ENCODE measurements at regions not wholly inside any gene's neighbourhood (a gene's known extent, or its start where the extent isn't known, plus 50 kb on each side); places are given as distances from the start of the nearest gene placed in this dataset.
"Not testable (repeated sequence)": the region's sequence is repeated elsewhere in the genome, so short reads cannot be mapped to it uniquely, and the experiment has no call there.

DNA sequence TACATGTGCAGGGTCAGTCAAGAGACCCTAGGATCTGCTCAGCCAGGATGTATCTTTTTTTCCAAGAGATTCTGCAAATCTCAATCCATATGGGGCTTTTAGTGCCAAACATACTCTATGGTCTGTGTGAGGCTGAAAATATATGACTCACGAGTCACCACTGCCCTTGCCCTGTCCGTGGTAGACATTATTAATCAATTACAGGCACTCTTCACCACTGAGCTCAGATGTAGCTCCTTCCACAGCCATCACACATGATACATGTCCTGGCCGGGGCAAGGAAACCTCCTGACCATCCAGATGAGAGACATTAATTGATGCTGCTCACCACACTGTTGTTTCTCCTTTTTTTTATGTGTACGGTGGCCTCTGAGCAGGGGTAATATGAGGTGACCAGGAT, 90.2 kb upstream of the RET start:
- no peak for DNase-seq (ENCODE audit: low read depth in 2 of 2)

DNA sequence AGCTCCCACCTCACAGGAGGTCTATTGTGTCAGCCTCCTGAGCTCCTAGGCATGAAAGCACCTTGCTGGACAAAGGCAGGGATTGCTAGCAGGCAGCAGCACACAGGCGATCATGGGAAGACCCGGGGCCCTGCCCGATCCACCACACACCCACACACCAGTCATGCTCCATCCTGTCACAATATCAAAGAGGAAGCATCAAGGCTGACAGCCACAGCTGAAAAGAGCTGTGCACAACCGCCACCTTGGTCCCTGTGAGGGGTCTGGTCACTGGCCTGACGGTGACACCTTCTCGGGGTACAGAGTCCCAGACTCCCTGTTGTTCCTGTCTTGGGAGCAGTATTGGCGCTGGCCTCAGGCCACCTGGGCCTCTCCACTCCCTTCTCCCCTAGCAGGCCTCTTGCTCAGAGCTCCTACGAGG, 89.7 kb upstream of the RET start:
- DNase-seq (ENCODE audit: low read depth in 2 of 2) = no peak

DNA sequence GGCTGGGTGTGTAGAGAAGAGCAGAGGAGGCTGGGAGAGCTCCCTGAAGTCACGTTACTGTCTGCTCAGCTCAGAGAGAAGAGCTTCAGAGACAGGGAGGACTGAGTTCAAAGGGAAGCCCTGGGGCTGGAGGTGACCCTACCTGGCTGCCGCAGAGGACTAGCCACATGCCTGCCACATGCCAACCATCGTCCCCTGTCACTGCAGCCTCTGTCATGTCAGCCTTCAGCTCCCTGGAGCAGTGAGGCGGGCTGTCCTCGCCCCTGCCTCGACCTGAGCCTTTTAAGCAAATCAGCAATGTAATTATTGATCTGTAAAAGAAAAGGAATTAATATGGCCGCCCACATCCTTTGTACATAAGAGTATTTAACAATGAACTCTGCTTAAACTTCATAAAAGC, 89.3 kb upstream of the RET start:
- DNase-seq (ENCODE audit: low read depth in 2 of 2) = no peak

DNA sequence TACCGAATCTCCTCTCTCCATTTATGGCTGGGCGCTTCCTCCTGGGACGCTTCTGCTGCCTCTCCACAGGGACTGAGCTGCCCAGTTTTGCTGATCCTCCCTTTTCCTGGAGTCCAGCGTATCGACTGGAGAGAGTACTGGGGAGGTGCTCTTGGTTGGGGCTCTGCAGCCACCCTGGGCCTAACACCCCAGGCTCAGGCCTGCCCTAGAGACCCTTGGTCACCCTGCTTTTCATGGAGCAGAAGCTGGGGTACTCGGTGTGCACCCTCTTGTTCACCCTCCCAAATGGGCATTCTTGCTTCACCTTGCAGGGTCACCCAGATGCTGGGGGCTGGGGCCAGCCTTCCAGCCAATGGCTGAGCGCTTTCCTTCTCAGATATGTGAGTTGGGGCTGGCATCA, 88.8 kb upstream of the RET start:
- no peak for DNase-seq (ENCODE audit: low read depth in 2 of 2)

DNA sequence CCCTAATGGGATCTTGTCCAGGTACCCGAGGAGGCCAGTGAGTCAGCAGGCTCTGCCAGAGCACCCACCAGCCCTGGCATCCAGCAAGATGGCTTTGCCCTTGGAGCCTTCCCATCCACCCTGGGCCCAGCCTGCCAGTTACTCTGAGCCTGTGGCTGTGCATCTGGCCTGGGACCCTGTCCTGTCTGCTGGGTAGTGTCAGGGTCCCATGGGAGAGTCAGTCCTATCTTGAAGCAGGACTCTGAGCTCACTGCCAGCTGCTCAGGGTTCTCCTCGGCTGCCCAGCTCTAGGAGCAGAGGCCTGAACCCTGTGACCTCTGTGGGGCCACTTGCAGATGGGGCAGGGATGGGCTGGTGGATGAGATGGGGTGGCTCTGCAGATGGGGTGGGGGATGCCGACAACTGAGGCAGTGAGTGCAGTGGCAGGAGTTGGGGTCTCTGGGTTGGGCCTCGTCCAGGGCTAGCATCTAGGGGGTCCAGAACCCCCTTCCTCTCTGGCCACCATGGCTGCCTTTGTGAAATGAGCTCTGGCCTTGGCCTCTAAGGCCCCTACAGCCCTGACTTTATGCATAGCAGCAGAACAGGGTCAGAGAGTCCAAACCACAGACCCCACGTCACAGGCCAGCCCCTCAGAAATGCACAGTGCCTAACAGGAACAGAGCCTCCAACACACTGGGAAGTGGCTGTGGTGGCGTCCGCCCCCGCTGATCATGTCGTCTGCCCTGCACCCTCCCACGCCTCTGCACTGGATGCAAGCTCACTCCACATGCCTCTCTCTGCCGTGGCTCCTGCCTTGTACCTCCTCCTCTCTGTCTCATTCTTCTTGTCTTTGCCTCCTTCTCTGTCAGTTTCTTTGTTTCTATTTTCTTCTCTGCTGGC, 88.1 kb upstream of the RET start:
- no peak for DNase-seq (ENCODE audit: low read depth in 2 of 2)

DNA sequence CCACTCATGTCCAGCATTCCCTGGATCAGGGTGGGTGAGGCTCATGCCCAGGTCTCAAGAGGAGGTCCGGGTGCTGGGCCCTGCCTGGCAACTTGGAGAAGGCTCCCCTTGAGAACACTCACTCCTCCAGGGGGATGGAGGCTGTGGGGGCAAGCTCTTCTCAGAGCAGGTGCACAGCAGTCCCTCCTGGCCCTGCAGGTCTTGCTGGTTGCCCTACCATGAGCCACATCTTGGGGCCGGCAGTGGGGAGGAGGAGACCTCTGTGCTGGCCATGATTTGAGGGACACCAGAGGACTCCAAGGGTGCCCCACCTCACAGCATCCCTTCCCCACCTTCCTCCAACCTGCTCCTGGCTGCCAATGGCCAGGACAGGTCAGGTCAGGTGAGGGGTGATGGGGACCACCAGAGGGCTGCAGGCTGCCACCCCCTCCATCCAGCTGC, 87.4 kb upstream of the RET start:
- no peak for DNase-seq (ENCODE audit: low read depth in 2 of 2)

DNA sequence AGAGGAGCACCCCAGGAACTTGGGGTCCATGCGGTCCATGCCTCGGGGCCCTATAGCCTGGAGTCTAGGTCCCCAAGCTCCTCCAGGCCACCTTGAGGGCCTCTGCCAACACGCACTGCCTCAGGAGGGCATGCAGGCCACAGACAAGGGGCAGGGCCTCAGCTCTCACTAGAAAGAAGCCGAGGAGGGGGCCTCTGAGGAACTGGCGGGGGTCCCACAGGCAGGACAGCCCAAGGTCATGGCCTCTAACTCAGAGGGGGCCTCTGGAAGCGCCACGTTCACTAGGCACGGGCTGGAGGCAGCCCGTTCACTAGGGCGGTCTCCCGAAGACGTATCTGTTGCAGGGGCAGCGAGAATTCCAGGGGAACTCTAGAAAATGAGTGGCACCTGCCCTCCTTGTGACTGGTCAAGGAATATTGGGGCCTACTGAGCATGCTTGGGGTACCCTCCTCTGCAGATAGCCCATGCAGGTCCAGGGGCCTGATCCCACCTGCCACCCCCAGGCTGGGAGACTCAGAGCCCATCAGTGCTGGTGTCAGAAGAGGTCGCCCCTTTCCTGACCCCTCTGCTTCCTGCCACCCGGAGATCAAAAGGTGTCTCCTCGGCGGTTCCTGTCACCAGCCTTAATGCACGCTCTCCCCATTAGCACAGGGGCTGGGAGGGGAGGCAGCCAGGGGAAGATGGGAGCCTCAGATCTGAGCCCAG, 86.7 kb upstream of the RET start:
- no peak for DNase-seq (ENCODE audit: low read depth in 2 of 2)

DNA sequence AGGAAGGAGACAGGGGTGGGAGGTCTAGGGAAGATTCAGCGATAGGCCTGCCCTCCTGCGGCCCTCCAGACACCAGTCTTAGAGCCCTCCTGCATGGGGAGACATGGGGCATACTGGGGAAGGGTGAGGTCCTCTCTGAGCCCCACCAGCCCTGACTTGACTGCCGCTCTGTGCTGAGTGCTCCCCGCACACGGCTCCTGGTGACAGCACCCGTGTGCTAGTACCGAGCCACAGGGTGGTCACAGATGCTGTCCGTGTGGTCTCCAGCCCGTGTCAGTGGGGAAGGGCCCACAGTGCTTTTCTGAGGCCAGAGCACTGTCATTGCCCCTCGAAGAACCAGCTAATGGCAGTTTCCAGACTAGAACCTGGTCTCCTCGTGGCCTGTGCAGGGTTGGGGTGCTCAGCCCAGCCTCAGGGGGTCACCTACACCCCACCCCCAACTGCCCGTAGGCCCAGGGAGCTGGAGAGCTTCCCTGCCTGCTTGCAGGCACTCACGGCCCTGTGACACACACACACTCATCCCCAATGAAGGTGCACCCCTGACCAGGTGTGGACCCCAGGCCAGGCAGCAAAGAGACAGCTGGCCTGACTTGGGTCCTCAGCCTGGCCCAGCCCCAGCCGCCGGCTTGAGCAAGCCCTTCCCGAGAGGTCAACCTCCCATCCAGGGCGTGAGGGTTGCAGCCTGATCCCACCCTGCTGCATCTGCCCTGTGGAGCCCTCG, 86.0 kb upstream of the RET start:
- DNase-seq (ENCODE audit: low read depth in 2 of 2) = no peak

DNA sequence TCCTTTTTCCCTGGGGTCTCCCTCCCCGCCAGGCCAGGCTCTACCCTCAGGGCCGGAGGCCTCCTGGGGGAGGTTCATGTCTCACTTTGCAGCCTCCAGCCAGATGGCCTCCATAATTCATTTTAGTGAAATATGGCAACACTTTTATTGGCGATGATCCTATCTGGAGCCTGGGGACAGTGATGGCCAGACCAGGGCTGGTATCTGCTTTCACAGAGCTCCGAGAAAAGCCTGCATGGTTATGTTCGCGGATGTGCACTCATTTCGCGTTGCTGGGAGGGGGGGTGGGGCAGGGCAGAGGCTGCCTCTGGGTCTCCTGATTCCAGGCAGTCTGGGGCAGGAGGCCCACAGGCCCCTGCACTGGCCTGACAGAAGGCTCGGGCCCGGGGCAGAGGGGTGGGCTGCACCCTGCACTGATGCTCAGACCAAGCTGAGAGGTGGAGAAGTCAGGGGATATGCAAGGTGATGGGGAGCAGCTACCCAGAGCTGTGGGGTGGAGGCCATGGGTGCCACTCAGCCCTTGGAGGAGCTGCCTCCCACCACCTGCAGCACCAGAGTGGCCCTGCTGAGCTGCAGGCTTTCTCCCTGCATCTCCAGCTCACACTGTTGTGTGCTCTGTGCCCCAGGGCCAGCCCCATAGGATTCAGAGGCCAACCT, 85.3 kb upstream of the RET start:
- no peak for DNase-seq (ENCODE audit: low read depth in 2 of 2)

DNA sequence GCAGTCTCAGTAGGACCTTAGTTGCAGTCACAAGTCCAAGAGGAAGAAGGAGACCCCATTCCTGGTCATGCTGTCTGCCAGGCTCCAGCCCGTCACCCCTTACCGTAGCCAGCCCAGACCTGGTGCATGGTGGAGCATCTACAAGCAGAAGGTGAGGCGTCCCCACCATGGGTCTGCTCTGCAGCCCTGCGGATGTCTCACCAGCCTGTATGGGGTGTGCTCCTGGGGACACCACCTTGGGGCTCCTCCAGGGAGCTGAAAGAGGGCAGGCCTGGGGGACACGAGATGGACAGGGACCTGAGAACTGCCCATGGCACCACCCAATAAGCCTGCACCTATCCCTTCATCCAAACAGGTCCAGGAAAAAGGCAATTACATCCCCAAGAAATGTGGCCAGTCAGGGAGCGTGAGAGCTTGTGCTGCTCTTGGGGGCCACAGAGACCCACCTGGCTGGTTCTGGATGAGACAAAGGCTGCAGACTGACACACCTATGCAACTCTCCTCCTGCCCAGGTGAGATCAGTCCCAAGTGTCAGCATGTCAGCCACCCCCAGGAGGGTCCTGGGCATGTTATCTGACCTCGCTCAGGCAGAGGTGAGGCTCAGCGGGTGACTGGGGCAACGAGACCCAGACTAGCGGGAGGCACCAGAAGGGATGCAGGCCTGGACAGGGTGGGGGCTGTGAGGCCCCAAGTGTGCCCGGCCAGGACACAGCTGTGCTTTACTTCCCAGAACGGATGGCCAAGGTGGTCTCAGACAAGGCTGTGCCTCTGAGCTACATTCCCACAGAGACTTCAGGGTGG, 84.5 kb upstream of the RET start:
- no peak for DNase-seq (ENCODE audit: low read depth in 2 of 2)

DNA sequence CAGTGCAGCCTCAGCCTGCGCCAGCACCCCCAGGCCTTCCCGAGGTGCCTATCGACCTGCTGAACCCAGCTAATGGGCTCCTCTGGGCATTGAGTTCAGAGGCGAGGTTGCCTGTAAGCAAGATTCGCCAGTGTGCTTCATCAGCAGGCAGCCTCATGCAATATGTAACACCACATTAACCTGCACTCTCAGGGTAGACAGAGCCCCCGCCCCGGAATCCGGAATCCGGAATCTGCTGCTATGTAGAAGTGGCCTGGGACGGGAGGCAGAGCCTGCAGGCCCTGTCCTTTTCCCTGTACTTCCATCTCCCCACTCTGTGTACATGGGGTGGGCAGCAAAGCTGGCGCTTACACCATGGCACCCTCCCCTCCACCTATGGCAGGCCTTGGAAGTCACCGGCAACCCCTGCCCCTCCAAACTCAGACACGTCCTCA, 83.9 kb upstream of the RET start:
- DNase-seq (ENCODE audit: low read depth in 2 of 2) = no peak

DNA sequence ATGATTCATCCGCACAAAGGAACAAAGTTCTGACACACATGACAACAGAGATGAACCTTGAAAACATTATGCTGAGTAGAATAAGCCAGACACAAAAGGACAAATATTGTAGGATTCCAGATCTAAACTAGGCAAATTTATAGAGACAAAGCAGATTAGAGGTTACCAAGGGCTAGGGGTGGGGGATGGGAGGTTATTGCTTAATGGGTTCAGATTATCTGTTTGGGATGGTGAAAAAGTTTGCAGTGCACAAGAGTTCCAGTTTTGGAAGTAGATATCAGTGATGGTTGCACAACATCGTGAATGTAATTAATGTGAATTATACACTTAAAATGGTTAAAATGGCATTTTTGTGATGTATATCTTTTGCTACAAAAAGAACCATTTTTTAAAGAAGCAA, 82.0 kb upstream of the RET start:
- not testable (repeated sequence) for DNase-seq (ENCODE audit: low read depth in 2 of 2)

DNA sequence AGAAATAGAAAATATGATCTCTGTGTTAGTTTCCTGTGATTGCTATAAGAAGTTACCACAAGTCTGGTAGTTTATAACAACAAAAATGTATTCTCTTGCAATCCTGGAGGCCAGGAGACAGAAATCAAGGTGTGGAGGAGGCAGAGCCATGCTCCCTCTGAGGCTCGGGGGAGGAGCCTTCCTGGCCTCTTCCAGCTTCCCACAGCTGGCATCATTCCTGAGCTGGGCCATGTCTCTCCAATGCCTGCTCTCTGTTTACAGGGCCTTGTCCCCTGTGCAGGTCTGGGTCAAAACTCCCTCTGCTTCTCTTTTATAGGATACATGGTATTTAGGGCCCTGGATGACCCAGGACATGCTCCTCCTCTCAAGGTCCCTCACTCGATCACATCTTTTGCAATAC, 81.3 kb upstream of the RET start:
- DNase-seq (ENCODE audit: low read depth in 2 of 2) = no peak

DNA sequence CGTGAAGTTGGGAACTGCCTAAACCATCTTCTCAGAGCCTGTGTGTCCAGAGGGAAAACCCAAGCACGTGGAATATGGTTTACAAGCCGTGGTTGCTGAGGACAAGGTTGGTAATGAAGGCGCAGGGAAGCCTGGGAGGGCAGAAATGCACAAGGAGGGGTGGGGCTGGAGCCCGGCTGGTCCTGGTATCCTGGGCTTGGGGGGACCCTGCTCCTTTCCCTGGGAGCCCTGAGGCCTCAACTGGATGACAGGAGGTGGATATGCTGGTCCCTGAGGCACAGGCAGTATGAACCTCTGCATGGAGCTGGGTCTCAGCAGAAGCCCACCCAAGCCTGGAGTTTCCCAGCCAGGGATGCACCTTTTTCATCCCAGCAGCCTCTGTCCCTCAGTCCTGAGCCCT, 80.3 kb upstream of the RET start:
- no peak for DNase-seq (ENCODE audit: low read depth in 2 of 2)

DNA sequence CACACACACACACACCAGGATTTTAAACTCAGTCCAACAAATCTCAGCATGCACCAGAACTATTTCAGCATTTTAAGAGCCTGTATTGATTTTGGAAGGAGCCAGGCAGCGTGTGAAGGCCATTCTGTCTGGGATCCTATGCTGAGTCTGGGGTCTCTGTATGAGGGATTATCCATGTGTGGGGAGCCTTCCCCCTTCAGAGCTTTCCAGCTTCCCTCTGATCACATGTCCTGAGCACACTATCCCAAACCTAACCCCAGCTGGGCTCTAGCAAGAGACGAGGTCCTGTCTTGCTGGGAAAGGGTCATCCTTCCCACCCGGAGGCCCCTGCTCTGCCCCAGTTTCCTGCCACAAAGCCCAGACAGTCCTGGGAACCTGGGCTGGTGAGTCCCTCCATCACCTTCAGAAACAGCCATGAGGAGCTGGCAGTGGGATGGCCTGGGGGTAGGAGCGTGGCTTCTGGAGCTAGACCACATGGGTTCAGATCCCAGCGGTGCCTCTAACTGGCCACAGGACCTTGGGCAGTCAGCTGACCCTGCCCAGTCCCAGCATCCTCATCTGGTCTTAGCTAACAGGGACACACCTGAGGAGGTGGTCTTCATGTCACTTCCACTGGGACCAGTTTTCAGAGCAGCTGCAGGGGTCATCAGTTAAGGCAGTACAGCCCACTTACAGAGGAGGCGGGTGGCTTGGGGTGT, 79.6 kb upstream of the RET start:
- DNase-seq (ENCODE audit: low read depth in 2 of 2) = no peak

DNA sequence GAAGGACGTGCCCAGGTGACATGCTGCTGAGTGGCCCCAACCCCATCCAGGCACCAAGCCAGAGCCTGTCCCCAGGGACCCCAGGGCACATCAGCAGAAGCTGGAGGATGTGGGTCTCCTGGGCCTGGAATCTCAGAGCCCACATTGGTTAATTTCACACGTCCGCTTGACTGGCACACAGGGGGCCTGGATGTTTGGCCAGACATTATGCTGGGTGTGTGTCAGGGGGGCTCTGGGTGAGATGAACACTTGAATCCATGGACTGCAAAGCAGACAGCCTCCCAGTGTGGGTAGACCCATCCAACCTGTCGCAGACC, 79.1 kb upstream of the RET start:
- no peak for DNase-seq (ENCODE audit: low read depth in 2 of 2)

DNA sequence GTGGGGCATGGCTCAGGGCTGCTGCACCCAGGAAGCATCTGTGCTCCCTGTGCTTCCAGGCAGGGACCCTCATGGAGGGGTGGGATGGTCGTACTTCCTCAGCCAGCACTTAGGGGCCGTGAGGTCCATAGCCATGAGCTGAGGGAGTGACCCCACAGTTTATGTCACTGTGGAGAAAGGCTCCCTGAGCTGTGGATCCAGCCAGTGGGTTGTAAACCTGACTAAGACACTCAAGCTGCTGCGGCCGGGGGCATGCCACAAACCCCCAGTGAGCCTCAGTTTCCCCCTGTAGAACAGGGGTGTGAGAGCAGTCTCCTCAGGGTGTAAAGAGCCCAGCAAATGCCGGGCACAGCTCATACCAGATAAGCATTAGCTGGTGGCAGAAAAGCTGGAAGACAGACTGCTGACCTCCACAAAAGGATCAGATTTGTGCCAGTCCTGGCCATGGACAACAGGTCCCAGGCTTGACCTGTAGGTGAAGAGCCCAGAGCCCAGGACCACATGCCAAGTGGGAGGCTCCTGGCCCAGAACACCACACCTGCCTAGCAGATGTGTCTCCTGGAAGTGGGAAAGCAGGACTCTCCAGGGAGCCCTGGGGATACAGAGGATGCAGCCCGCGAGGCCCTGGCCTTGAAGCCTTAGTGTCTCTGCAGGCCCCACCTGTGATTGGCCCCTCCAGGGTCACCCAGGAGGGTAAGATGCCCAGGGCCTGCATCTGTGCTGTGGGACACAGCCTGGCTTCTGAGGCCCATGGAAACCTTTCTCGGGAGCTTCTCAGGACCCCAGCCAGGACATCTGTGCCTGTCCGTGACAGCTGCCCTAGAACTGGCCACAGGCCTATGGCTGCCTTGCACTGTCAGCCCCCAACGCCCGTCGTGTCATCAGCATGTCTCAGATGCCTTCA, 78.1 kb upstream of the RET start:
- DNase-seq (ENCODE audit: low read depth in 2 of 2) = no peak

DNA sequence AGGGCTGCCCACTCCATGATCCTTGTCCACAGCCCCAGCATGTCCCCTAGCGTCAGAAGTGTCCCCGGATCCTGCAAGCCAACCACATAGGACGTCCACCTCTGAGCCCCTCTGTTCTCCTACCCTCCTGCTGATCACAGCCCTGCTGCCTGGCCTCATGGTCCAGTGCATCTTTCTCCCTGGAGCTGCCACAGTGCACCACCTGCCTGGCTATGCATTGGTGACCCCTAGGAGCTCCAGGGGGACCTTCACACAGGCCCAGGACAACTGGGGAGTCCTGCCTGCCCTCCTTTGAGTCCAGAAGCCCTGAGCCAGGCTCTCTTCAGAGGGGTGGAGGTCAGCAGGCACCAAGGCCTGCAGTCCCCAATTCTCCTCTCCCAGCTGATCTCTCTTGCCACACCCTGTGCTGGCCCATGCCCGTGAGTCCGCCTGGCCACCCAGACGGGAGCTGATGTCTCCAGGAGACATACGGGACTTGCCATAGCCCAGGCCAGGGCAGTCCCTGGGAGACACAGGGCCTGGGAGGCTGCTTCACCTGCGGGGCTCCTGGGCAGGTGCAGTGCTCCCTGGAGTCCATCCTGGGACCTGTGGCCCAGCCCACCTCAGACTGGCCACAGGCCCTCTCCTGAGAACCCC, 77.4 kb upstream of the RET start:
- DNase-seq (ENCODE audit: low read depth in 2 of 2) = no peak

DNA sequence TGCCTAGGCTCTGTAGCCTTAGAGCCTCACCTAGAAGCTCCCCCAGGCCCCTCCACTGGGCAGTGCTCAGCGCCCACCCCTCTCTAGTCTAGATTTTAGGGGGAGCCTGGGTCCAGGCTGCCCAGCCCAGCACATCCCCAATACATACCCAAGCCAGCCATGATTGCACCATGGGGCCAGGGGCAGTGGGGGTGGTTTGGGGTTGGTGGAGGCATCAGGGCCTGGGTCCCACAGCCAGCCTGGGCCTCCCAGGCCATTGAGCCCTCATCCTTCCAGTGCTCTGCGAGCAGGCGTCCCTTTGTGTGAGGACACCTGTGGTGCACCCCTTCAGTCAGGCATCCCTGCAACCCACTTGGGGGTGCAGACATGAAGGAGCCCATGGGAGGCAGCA, 76.9 kb upstream of the RET start:
- no peak for DNase-seq (ENCODE audit: low read depth in 2 of 2)

All from lung microvascular endothelial cell (primary cell).